Neural progenitor cell (in vitro differentiated cells): ENCODE measurements at regions not wholly inside any gene's neighbourhood (a gene's known extent, or its start where the extent isn't known, plus 50 kb on each side); places are given as distances from the start of the nearest gene placed in this dataset.
"Not testable (repeated sequence)": the region's sequence is repeated elsewhere in the genome, so short reads cannot be mapped to it uniquely, and the experiment has no call there.

Source experiments
- CTCF ChIP-seq: fragments of 200-600 bp; sonication (generic); IDR thresholded peaks from 2 replicates; pipeline ENCODE4 v1.5.1; 2017; ENCODE audit warnings: antibody characterized with exemption, mild to moderate bottlenecking
- EZH2 ChIP-seq: fragments of 200-600 bp; sonication (generic); IDR thresholded peaks from 2 replicates; pipeline ENCODE4 v1.6.1; 2017; ENCODE audit warnings: antibody characterized with exemption, mild to moderate bottlenecking, moderate library complexity
- EZH2phosphoT487 ChIP-seq: fragments of 200-600 bp; sonication (generic); IDR thresholded peaks from 2 replicates; pipeline ENCODE4 v1.6.1; 2017; ENCODE audit warnings: antibody characterized with exemption

- not testable (repeated sequence) for TF ChIP-seq CTCF, EZH2, EZH2phosphoT487
Measured at GRCh38 chr21:32071620-32072019, 198.8 kb downstream of the HUNK start.
